Astrocyte of the hippocampus (primary cell): ENCODE measurements at regions not wholly inside any gene's neighbourhood (a gene's known extent, or its start where the extent isn't known, plus 50 kb on each side); places are given as distances from the start of the nearest gene placed in this dataset.

Source experiments
- DNase-seq: peaks from one replicate; pipeline ENCODE4 v3.0.0; 2011; ENCODE audit warnings: low read depth, low spot score

DNA sequence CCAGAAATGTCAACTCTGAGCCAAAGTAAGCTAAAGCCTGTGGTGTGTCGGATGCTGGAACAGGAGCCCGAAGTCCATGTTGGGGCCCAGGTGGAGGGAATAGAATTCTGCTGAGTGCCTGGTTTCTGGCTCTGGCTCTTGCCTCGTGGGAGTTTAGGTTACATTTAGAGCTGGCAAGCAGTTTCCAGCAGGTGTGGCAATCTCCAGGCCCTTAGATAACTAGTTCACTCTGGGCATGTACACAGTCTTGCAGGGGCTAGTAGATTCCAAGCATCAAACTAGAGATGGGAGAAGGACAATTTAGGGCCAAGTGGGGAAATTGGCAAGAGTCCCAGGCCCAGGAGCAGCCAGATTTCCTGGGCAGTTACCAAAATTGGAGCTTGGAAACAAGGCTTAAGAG, 56.3 kb upstream of the STOX2 start:
- DNase-seq = peak; percentile 33

DNA sequence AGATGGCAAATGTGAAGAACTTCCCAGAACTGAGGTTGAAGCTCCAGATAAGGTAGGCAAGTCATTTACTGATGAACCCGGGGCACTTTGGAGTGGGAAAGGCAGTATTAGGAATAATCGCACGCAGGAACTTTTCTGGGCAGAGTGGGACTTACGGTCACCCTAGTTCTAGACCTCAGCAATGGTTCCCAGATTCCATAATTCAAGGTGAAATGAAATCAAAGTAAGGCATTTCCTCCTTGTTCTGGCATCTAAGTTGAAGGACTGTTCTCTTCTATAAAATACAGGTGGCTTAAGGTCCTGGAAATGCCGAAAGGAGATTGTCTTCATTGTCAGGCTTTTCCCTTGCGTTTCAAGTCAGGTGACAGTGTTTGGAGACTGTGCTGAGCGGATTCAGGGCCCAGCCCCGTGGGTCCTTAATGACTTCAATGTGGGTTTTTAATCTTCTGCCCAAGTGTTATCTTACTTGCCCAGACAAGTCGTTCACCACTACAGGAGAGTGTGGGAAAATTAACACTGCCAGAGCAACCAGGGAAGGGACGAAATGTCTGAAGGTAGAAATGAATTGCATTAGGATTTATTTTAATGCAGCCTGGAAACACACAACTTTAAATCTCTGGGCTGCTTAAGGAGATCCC, 52.1 kb upstream of the STOX2 start:
- DNase-seq = no peak

DNA sequence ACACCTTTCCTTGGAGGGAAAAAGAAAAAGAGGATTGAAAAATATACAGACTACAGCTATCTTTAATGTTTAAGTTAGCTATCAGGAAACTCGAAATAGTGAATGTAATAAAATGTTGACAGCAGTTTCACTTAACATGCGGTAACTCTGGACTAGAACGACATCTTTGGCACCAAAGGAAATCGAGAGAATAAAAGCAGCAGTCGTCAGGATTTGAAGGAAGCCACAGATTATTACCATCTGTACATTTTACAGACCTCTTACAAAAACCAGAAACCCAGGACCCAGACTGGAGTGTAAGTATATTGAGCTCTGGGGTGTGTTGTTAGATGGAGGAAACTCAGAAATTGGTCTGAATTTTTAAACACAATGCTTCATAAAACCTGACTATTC, 51.6 kb upstream of the STOX2 start:
- no peak for DNase-seq
